Mucosa of gallbladder (tissue), 1 donor: ENCODE measurements at regions not wholly inside any gene's neighbourhood (a gene's known extent, or its start where the extent isn't known, plus 50 kb on each side); places are given as distances from the start of the nearest gene placed in this dataset.
A peak's percentile ranks its signal among the peaks of the same experiment; 100 is the strongest.

ENCODE experiments used
- DNase-seq: peaks from one replicate; pipeline ENCODE4 v3.0.0-alpha.2; 2020; ENCODE audit warnings: low spot score
- donor health status: DM: no; HTN: no; CAD: no.

GRCh38 chr3:189500798-189501495, 130.2 kb upstream of the TP63 start:
- DNase-seq: no peak

DNA sequence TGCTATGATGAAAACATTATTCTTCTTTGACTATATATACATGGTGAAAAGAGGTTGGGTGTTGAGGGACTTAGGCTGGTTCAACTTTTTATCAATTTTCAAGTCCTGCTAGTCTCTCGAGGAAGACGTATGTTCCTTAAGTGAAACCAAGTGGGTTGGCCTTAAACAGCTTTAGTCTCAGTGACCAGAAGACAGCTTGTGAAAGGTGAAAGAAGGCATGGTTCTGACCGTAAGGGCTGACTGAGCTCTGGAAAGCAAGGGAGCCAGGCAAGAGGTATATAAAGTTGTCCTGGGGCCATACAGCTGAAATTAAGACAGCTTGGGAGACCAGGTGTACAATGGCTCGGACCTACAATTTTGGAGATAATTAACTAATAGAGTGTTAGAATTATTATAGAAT, 128.9 kb upstream of the TP63 start:
- no peak for DNase-seq

DNA sequence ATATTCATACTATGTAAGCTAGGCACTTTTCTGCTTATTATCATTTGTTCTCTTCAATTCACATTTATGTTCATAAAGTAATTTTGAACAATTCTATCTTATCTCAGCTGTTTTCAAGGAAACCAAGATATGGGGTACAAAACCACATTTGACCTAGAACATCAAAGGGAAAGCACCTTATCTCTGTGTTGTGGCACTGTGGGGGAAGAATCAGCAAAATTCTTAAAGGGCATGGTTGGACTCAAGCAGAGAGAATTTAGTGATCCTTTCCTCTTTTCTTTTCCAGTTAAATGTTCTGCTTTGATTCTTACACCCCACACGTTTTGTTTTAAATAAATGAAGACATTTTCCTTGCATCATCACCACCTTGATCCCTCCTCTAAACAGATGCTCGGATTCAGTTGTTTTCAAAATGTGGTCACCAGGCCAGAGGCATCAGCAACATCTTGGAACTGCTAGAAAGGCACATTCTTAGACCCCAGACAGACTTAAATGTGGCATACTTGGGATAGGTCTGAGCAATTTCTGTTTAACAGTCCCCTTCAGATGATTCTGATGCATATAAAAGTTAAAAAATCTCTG, 128.4 kb upstream of the TP63 start:
- DNase-seq: no peak

DNA sequence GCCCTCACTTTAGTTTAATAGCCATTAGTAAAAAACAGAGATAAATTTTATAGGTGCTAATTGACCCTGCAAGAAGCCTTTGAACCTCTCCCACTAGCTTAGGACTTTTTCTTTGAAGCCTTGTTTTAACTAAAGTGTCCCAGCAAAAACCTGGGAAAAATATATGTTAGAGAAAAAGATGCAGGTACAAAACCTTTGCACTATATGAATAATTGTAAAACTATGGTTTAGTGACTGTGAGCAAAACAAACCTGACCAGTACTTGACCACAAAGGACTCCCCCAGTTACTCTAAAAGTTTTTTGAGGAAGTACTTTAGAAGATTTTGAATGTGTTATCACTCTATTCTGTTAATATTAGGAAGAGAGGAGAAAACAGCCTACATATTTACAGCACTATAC, 123.3 kb upstream of the TP63 start:
- DNase-seq: no peak

DNA sequence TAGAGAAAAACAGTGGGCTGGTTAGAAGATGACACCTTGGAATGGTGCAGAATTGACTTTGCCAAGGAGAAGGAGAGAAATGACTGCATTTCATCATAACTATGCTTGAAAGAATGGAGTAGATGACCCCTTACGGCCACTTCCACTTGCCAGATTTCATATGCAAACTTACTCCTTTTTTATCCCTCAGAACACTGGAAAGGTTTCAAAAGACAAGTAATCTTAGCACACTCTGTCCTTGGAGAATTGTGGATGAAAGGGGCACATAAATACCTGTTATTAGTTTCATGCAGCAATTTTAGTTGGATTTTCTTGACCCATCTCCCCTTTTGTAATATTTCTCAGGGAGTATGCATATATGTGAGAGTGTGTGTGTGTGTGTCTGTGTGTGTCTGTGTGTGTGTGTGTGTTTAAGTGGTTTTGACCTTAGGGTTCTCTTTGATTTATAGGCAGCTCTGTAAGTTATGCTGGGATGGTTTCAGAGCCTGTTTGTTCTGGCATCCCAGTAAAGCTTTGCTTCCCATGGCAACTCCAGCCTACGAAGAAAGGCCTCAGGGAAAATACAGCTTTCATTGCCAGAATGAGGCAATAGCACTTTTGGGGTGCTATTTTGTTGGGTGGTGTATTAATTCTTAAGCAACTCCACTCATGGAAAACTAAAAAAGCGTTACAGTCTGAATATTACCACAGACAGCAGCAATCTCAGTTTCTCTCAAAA, 122.2 kb upstream of the TP63 start:
- DNase-seq: no peak

- DNase-seq: no peak
These were observed 119.2 kb upstream of the TP63 start for GRCh38 chr3:189512039-189512438.

DNA sequence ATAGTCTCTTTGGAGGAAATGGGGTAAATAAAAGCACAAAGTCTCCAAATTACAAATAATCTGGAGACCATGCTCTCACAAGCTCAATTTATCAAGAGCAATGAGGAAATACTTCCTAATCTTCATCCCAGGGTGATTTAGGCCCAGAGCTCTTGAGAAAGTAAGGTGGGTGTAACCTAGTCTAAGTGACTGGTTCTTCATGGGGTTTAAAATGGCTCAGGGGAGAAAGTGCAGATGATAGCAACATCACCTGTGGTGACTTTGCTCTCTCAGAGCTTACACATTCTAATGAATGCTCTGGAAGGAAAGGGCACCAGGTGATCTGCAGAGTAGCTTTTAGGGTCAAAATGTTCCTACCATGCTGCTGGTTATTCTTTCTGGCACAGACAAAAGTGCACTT, 118.4 kb upstream of the TP63 start:
- no peak for DNase-seq

DNA sequence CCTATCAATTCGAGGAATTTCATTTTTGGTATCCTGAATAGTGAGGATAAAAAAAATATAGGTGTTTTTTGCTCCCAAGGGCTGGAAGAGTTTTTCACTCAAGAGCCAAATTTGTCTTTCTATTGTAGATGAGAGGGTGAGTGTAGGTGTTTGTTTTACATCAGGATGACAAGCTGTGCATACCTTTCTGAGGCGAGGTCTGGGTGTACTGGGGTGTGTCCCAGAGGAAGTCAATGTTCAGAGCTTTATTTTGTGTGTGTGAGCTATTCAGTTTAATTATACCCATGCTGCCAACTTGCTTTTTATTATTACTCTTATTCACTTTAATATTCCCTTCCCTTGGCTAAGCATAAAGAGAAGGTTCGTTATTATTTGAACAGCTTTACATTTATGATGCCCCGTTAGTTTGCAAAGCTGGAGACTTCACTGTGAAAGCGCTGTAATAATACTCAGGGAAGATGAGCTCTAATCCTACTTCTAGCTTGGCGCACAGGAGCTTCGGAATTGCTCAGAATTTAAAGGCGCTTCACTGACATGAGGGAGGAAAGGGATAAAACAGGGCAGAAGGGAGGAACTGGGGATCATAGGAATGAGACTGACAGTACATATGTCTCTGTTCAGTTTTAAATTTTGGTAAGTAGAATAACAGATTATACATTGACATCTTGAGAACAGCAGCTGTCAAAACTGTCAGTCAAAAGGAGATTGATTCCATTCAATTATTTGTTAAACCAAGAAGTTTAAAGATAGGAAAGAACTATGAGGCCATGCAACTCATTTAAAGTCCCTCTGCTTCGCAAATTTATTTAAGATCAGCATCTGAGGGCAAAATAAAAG, 117.7 kb upstream of the TP63 start:
- DNase-seq: peak; percentile 47

DNA sequence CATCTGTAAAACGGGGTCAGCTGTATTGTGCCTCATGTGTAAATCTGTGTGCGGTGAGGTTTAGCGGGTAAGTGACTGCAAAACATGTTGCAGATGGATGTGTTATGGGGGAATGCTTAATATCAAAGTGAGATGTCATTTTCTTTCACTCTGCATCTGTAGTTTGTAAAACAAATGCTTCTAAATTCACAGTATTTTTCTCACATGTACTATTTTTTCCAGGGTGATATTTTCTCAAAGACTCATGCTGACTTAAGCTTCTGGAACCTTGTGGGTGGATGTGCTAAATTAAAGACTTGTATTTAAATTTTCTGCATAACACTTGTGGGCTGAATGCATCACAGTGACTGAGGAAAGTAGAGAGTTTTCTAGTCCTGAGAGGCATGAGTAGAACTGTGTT, 115.2 kb upstream of the TP63 start:
- DNase-seq: no peak

DNA sequence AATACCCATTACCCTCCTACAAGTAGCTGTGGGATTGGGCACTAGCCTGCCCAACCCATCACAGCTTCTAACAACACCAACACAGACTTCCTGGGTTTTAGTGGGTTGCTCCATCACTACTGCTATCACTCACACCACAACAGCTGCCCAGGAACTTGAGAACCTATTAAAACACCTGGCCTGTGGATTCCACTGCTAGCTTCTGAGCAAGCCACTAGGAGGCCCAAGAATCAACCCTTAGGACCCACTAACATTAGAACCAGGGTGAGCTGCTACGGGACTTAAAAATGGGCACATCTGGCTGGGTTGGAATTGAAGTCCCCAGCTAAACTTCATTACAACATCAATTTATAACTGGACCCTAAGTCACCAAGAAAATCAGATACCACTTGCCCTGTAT, 113.2 kb upstream of the TP63 start:
- DNase-seq: no peak

GRCh38 chr3:189519458-189519857, 111.7 kb upstream of the TP63 start:
- no peak for DNase-seq

- DNase-seq: no peak
These were observed 101.7 kb upstream of the TP63 start for GRCh38 chr3:189529468-189529867.

DNA sequence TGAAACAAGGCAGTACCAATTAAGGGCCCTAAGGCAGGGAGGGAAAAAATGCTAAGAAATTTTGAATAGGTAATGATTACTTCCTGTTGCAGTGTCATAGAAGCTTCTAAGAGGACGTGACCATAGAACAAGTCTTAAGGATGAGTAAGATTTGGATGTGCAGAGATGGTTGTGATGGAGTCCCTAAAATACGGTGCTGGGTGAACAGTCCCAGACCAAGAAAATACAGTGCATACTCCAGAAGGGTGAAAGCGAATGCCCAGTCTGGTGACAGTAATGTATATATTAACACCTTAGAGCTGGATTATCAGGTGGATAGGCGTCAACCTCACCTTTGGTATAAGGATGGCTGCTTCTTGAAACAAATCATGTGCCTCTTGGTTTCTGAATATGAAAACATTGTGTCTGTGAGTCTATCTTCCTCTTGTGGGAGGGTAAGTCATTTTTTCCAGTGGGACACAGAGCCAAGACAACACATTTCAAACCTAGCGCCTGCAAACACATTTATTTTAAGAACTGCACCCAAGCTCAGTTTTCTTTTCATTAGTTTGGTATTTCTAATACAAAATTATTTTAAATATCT, 101.2 kb upstream of the TP63 start:
- no peak for DNase-seq

DNA sequence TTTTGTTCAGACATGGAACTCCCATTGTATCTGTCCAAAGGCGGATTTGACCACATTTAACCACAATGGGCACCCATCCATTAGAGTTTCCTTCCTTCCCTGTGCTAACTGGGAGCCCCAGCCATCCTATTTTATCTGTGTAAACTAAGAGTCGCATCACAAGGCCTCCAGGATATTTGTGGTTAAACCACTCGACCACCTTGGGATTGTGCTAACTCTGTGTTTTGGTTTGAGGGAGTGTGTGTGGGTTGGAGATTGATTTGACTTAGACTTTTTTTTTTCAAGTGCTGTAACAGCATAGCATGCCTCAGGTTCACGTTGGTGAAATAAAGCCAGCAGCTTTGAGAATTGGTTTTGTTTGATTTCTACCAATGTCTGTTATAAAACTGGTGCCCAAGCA, 100.4 kb upstream of the TP63 start:
- no peak for DNase-seq

- no peak for DNase-seq
These were observed 99.9 kb upstream of the TP63 start for GRCh38 chr3:189531271-189531670.

- DNase-seq: no peak
These were observed 96.7 kb upstream of the TP63 start for GRCh38 chr3:189534531-189534930.

DNA sequence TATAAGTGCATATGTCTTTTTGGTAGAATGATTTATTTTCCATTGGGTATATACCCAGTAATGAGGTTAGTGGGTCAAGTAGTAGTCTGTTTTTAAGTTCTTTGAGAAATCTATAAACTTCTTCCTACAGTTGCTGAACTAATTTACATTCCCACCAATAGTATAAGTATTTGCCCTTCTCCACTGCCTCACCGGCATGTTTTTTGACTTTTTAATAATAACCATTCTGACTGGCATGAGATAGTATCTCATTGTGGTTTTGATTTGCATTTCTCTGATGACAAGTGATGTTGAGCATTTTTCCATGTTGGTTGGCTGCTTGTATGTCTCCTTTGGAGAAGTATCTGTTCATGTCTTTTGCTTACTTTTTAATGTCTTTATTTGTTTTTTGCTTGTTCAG, 94.1 kb upstream of the TP63 start:
- DNase-seq: no peak

GRCh38 chr3:189547448-189547847, 83.7 kb upstream of the TP63 start:
- no peak for DNase-seq

DNA sequence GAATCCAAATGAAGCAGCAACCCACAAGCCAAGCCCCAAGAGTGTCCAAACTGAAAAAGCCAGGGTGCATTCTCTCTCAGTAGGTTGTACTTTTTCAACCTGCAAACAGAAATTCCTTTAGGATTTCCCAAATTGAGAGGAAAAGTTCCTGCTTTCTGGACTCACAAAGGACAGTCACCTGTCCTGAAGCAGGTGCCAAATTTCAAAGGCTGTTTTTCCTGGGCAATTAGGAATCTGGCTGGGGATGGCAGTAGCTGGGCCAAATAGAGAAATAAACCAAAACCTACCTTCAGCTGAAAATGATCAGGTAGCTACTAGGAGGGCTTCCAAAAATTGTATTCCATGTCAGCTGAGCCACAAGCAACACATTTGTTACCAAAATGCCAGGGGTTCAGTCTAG, 83.1 kb upstream of the TP63 start:
- DNase-seq: no peak

GRCh38 chr3:189551007-189551406, 80.2 kb upstream of the TP63 start:
- DNase-seq: no peak

- DNase-seq: no peak
These were observed 76.2 kb upstream of the TP63 start for GRCh38 chr3:189554868-189555557.

DNA sequence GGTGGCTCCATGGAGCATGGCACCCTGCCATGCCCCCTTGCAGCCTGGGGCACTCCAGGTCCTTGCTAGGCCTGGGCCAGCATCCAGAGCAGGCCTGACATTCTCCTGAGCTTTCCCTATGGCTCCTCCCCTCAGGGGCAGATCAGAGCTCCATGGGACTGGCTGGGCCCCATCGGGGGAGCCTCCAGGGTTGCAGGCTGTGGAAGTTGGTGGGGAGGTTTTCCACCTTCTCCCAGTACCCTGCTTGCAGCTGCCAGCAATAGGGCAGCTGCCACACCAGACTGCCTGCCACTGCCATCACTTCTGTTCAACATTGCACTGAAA, 75.7 kb upstream of the TP63 start:
- DNase-seq: no peak
